22Rv1 (cell line): ENCODE measurements at regions not wholly inside any gene's neighbourhood (a gene's known extent, or its start where the extent isn't known, plus 50 kb on each side); places are given as distances from the start of the nearest gene placed in this dataset.

Experiments used
- ZFX ChIP-seq: fragments of 450-650 bp; IDR thresholded peaks from 2 replicates; pipeline ENCODE4 v1.6.1; 2017; ENCODE audit warnings: antibody characterized with exemption, borderline replicate concordance
- TF ChIP-seq, protein P1 (sequence below): fragments of 450-650 bp; IDR thresholded peaks from 2 replicates; pipeline ENCODE4 v1.5.1; 2017; ENCODE audit warnings: mild to moderate bottlenecking

DNA sequence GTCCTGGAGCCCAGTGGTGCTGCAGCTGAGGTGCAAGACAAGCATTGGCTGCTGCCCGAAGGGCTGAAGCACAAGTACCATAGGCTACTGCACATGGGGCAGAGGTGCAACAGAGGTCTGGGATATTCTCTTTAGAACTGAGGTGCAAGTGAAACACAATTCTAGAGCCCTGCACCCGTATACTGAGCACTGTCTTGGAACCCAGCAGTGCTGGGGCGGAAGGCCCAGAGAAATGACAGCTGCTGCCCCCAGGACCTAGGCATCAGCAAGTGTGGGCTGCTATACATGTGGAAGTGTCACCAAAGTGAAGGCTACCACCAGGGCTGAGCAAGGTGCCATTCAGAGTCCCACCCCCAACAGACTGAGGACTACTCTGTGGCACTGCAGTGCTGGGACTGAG lies 393.6 kb upstream of the STEAP1 start:
- TF ChIP-seq, protein P1, sequence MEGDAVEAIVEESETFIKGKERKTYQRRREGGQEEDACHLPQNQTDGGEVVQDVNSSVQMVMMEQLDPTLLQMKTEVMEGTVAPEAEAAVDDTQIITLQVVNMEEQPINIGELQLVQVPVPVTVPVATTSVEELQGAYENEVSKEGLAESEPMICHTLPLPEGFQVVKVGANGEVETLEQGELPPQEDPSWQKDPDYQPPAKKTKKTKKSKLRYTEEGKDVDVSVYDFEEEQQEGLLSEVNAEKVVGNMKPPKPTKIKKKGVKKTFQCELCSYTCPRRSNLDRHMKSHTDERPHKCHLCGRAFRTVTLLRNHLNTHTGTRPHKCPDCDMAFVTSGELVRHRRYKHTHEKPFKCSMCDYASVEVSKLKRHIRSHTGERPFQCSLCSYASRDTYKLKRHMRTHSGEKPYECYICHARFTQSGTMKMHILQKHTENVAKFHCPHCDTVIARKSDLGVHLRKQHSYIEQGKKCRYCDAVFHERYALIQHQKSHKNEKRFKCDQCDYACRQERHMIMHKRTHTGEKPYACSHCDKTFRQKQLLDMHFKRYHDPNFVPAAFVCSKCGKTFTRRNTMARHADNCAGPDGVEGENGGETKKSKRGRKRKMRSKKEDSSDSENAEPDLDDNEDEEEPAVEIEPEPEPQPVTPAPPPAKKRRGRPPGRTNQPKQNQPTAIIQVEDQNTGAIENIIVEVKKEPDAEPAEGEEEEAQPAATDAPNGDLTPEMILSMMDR = no peak
- no peak for TF ChIP-seq ZFX
